HL-60 (cell line): ENCODE measurements at regions not wholly inside any gene's neighbourhood (a gene's known extent, or its start where the extent isn't known, plus 50 kb on each side); places are given as distances from the start of the nearest gene placed in this dataset.

Source experiments
- GABPA ChIP-seq: IDR thresholded peaks from 2 replicates; pipeline ENCODE4 v1.6.1; 2012; ENCODE audit warnings: low read depth
- SPI1 ChIP-seq: IDR thresholded peaks from 2 replicates; pipeline ENCODE4 v1.6.1; 2012; ENCODE audit warnings: low read depth, mild to moderate bottlenecking, borderline replicate concordance
- TF ChIP-seq, protein P1 (sequence below): IDR thresholded peaks from one replicate; pipeline ENCODE4 v1.5.1; 2011; ENCODE audit warnings: low read length, control low read depth, inconsistent platforms; ENCODE audit not compliant: insufficient read depth
- TF ChIP-seq, protein P2 (sequence below): IDR thresholded peaks from 2 replicates; pipeline ENCODE4 v1.6.1; 2012; ENCODE audit warnings: low read depth; ENCODE audit not compliant: insufficient replicate concordance

DNA sequence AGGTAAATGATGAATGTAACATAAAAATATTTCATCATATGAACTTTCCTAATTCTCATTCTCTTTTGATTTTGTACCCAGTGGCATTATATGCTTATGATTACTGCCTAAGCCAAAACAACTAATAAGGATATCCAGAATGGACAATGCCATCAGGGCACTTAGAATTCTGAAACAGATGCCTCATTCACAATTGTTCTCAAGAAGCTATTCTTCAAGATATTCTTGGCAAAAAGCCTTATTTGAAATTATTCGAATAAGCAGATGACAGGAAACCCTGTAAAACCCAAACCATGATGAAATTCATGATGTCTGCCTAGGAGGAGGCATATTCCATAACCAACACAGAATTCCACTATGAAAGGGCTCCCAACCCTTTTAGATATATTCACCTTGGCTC is 353.2 kb upstream of the TRIB2 start:
- TF ChIP-seq, protein P1, sequence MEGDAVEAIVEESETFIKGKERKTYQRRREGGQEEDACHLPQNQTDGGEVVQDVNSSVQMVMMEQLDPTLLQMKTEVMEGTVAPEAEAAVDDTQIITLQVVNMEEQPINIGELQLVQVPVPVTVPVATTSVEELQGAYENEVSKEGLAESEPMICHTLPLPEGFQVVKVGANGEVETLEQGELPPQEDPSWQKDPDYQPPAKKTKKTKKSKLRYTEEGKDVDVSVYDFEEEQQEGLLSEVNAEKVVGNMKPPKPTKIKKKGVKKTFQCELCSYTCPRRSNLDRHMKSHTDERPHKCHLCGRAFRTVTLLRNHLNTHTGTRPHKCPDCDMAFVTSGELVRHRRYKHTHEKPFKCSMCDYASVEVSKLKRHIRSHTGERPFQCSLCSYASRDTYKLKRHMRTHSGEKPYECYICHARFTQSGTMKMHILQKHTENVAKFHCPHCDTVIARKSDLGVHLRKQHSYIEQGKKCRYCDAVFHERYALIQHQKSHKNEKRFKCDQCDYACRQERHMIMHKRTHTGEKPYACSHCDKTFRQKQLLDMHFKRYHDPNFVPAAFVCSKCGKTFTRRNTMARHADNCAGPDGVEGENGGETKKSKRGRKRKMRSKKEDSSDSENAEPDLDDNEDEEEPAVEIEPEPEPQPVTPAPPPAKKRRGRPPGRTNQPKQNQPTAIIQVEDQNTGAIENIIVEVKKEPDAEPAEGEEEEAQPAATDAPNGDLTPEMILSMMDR = no peak
- TF ChIP-seq, protein P2, sequence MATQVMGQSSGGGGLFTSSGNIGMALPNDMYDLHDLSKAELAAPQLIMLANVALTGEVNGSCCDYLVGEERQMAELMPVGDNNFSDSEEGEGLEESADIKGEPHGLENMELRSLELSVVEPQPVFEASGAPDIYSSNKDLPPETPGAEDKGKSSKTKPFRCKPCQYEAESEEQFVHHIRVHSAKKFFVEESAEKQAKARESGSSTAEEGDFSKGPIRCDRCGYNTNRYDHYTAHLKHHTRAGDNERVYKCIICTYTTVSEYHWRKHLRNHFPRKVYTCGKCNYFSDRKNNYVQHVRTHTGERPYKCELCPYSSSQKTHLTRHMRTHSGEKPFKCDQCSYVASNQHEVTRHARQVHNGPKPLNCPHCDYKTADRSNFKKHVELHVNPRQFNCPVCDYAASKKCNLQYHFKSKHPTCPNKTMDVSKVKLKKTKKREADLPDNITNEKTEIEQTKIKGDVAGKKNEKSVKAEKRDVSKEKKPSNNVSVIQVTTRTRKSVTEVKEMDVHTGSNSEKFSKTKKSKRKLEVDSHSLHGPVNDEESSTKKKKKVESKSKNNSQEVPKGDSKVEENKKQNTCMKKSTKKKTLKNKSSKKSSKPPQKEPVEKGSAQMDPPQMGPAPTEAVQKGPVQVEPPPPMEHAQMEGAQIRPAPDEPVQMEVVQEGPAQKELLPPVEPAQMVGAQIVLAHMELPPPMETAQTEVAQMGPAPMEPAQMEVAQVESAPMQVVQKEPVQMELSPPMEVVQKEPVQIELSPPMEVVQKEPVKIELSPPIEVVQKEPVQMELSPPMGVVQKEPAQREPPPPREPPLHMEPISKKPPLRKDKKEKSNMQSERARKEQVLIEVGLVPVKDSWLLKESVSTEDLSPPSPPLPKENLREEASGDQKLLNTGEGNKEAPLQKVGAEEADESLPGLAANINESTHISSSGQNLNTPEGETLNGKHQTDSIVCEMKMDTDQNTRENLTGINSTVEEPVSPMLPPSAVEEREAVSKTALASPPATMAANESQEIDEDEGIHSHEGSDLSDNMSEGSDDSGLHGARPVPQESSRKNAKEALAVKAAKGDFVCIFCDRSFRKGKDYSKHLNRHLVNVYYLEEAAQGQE = no peak
- no peak for TF ChIP-seq SPI1
- no peak for TF ChIP-seq GABPA
